ENCODE measurements at regions not wholly inside any gene's neighbourhood (a gene's known extent, or its start where the extent isn't known, plus 50 kb on each side); places are given as distances from the start of the nearest gene placed in this dataset.

DNA sequence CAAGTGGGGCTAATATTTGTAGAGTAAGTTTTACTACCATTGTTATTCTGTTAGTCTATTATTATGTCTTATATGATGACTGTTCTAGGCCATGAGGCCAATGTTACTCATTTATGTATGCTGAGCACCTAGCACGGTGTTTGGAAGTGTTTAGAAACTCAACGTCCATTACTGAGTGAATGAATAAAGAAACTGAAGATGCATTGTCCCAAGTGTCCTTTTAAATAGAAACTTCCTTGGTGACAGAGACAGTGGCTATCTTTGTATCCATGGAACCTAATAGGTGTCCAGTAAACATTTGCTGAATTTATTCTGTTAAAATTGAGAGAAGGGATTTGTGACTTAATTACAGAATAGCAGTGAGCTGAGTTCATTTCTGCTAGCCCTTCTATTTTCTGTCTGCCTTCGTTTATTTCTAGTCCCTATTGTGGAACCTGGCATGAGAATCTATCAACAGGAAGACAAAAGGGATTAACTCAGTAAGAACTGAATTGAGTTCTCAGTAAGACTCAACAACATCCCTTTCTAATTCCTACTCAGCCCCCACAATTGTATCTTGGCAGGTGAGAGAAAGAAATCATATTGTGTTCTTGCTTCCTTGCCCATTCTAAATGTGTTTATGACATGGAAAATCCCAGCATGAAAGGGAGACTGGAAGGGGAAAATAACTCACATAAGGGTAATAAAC is 246.6 kb upstream of the LRRC3B start:
- no peak overlapping the region for H2AFZ ChIP-seq (ENCODE audit: low read depth, low read length)
- H3K4me2 ChIP-seq (ENCODE audit: insufficient read depth, low read length) = no peak overlapping the region
- H3K9me3 ChIP-seq (replicated peaks; ENCODE audit: control insufficient read depth, insufficient read depth, low read length) = peaks cover 4% of the 10 kb centered on the region
- dilution Hi-C loops (cut with MboI; ENCODE audit: extremely low pct_ligation_motif_present, low sequenced_read_pairs) (no loop called here), intact Hi-C loops (cut with micrococcal nuclease) (no loop called here)
- no peaks in the 10 kb centered on the region for H3K36me3 ChIP-seq (ENCODE audit: control insufficient read depth in 2 of 2, extremely low read depth in 1 of 2, insufficient read depth in 2 of 2, low read length in 2 of 2)
- no peaks in the 10 kb centered on the region for H3K4me1 ChIP-seq (ENCODE audit: control insufficient read depth, extremely low read depth, insufficient read depth, low read length)
- no TSS peak for BruUV-seq (replicated peaks)
- no peak for DNase-seq (ENCODE audit: low read depth, low spot score)
- H3K27ac ChIP-seq (ENCODE audit: insufficient read depth, low read depth, low read length) = no peak overlapping the region
- no peaks in the 10 kb centered on the region for H3K27me3 ChIP-seq (ENCODE audit: control insufficient read depth in 2 of 2, insufficient read depth in 2 of 2, low read length in 2 of 2)
- H3K79me2 ChIP-seq (ENCODE audit: control insufficient read depth, insufficient read depth, low read length) = no peaks in the 10 kb centered on the region
- ChIA-PET CTCF (no interaction called here), POLR2A (no interaction called here)
- no peak for FAIRE-seq
- H3K9ac ChIP-seq (replicated peaks; ENCODE audit: extremely low read depth, insufficient read depth, low read length) = no peak overlapping the region
- TF ChIP-seq GATA2 (IDR thresholded peaks at IDR 0.05; ENCODE audit: insufficient read depth, insufficient read length, low read depth, low read length) = no peak
- no peak for TF ChIP-seq POLR2A (IDR thresholded peaks at IDR 0.05; ENCODE audit: low read depth, low read length)
- TF ChIP-seq EZH2 (IDR thresholded peaks at IDR 0.05; ENCODE audit: borderline replicate concordance, low read depth, low read length, severe bottlenecking) = no peak
- no peak for TF ChIP-seq JUN (IDR thresholded peaks at IDR 0.05; ENCODE audit: borderline replicate concordance, insufficient read depth, insufficient read length, low read depth)
- TF ChIP-seq FOS (IDR thresholded peaks at IDR 0.05; ENCODE audit: borderline replicate concordance, insufficient read depth, low read length) = no peak
- TF ChIP-seq, protein P1, sequence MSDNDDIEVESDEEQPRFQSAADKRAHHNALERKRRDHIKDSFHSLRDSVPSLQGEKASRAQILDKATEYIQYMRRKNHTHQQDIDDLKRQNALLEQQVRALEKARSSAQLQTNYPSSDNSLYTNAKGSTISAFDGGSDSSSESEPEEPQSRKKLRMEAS (IDR thresholded peaks at IDR 0.05; ENCODE audit: insufficient read depth, insufficient read length) = no peak
- TF ChIP-seq POLR2AphosphoS5 (IDR thresholded peaks at IDR 0.05; ENCODE audit: insufficient read depth, low read depth, low read length) = no peak
- no peak for TF ChIP-seq MYC (IDR thresholded peaks at IDR 0.05; ENCODE audit: low read depth, low read length)
- TF ChIP-seq, protein P2, sequence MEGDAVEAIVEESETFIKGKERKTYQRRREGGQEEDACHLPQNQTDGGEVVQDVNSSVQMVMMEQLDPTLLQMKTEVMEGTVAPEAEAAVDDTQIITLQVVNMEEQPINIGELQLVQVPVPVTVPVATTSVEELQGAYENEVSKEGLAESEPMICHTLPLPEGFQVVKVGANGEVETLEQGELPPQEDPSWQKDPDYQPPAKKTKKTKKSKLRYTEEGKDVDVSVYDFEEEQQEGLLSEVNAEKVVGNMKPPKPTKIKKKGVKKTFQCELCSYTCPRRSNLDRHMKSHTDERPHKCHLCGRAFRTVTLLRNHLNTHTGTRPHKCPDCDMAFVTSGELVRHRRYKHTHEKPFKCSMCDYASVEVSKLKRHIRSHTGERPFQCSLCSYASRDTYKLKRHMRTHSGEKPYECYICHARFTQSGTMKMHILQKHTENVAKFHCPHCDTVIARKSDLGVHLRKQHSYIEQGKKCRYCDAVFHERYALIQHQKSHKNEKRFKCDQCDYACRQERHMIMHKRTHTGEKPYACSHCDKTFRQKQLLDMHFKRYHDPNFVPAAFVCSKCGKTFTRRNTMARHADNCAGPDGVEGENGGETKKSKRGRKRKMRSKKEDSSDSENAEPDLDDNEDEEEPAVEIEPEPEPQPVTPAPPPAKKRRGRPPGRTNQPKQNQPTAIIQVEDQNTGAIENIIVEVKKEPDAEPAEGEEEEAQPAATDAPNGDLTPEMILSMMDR (IDR thresholded peaks at IDR 0.05; ENCODE audit: extremely low read depth in 1 of 2, insufficient read depth in 1 of 2, low read depth in 1 of 2, low read length in 2 of 2) = no peak
- no peaks in the 10 kb centered on the region for H3K9me1 ChIP-seq (replicated peaks; ENCODE audit: control insufficient read depth, extremely low read depth, insufficient read depth, low read length)
- no peak overlapping the region for H3K4me3 ChIP-seq (replicated peaks in 1 of 3; ENCODE audit: insufficient read depth in 1 of 3, low read depth in 1 of 3, low read length in 3 of 3)
- no peaks in the 10 kb centered on the region for H4K20me1 ChIP-seq (replicated peaks; ENCODE audit: control insufficient read depth, extremely low read depth, insufficient read depth, low read length)

Measured in endothelial cell of umbilical vein (primary cell).